H9 (cell line): ENCODE measurements at regions not wholly inside any gene's neighbourhood (a gene's known extent, or its start where the extent isn't known, plus 50 kb on each side); places are given as distances from the start of the nearest gene placed in this dataset.

Source experiments
- DNase-seq: peaks from one replicate; pipeline ENCODE4 v3.0.0-alpha.2; 2017
- H2AFZ ChIP-seq: one replicate; pipeline ENCODE4 v1.6.1; 2013; ENCODE audit warnings: mild to moderate bottlenecking, low read length, control low read depth, moderate library complexity
- H2AK5ac ChIP-seq: 2 replicates; pipeline ENCODE4 v1.6.1; 2013; ENCODE audit warnings: low read length, control low read depth, mixed read lengths; ENCODE audit not compliant: insufficient read length
- H2BK120ac ChIP-seq: one replicate; pipeline ENCODE4 v1.6.1; 2013; ENCODE audit warnings: low read depth, mild to moderate bottlenecking, low read length, control low read depth, inconsistent platforms; ENCODE audit not compliant: poor library complexity, severe bottlenecking
- H2BK12ac ChIP-seq: 2 replicates; pipeline ENCODE4 v1.6.1; 2013; ENCODE audit warnings: low read length, control low read depth, mixed read lengths, low read depth; ENCODE audit not compliant: insufficient read length
- H2BK15ac ChIP-seq: 2 replicates; pipeline ENCODE4 v1.6.1; 2013; ENCODE audit warnings: low read depth, low read length, control low read depth
- H2BK20ac ChIP-seq: one replicate; pipeline ENCODE4 v1.6.1; 2013; ENCODE audit warnings: low read depth, mild to moderate bottlenecking, low read length, control low read depth, inconsistent platforms; ENCODE audit not compliant: poor library complexity, severe bottlenecking
- H2BK5ac ChIP-seq: 2 replicates; pipeline ENCODE4 v1.6.1; 2013; ENCODE audit warnings: low read length, control low read depth, mixed read lengths; ENCODE audit not compliant: insufficient read length
- H3K14ac ChIP-seq: 2 replicates; pipeline ENCODE4 v1.6.1; 2013; ENCODE audit warnings: low read length, control low read depth; ENCODE audit not compliant: insufficient read depth
- H3K18ac ChIP-seq: 2 replicates; pipeline ENCODE4 v1.6.1; 2013; ENCODE audit warnings: low read depth, mild to moderate bottlenecking, mixed read lengths, low read length, control low read depth; ENCODE audit not compliant: insufficient read length
- H3K23ac ChIP-seq: 2 replicates; pipeline ENCODE4 v1.6.1; 2013; ENCODE audit warnings: low read length, control low read depth, mixed read lengths, low read depth; ENCODE audit not compliant: insufficient read length
- H3K23me2 ChIP-seq: 2 replicates; pipeline ENCODE4 v1.6.1; 2013; ENCODE audit warnings: low read depth, mild to moderate bottlenecking, mixed read lengths, low read length, control low read depth; ENCODE audit not compliant: insufficient read length, poor library complexity, severe bottlenecking
- H3K27ac ChIP-seq: 2 replicates; pipeline ENCODE4 v1.5.1; 2013; ENCODE audit warnings: low read length, control low read depth, mixed read lengths, low read depth; ENCODE audit not compliant: insufficient read length
- H3K27me3 ChIP-seq: 2 replicates; pipeline ENCODE4 v1.6.1; 2013; ENCODE audit warnings: low read length, control low read depth, inconsistent platforms; ENCODE audit not compliant: insufficient read depth
- H3K4ac ChIP-seq: 2 replicates; pipeline ENCODE4 v1.6.1; 2013; ENCODE audit warnings: low read depth, mild to moderate bottlenecking, control low read depth, inconsistent platforms, low read length, moderate library complexity
- H3K4me1 ChIP-seq: 2 replicates; pipeline ENCODE4 v1.6.1; 2013; ENCODE audit warnings: low read length, control low read depth, inconsistent platforms; ENCODE audit not compliant: insufficient read depth
- H3K4me2 ChIP-seq: 2 replicates; pipeline ENCODE4 v1.6.1; 2013; ENCODE audit warnings: low read length, control low read depth, mixed read lengths; ENCODE audit not compliant: insufficient read length, insufficient read depth
- H3K56ac ChIP-seq: 2 replicates; pipeline ENCODE4 v1.6.1; 2013; ENCODE audit warnings: low read depth, mild to moderate bottlenecking, mixed read lengths, low read length, control low read depth; ENCODE audit not compliant: insufficient read length
- H3K79me1 ChIP-seq: 2 replicates; pipeline ENCODE4 v1.6.1; 2013; ENCODE audit warnings: low read depth, mild to moderate bottlenecking, moderate library complexity, low read length, control low read depth, inconsistent platforms; ENCODE audit not compliant: insufficient read depth, poor library complexity, severe bottlenecking
- H3K79me2 ChIP-seq: 2 replicates; pipeline ENCODE4 v1.6.1; 2013; ENCODE audit warnings: low read length, control low read depth, inconsistent platforms; ENCODE audit not compliant: insufficient read depth
- H3K9ac ChIP-seq: 2 replicates; pipeline ENCODE4 v1.6.1; 2013; ENCODE audit warnings: low read length, control low read depth, mixed read lengths; ENCODE audit not compliant: insufficient read length; ENCODE audit errors: extremely low read depth
- H3K9me3 ChIP-seq: one replicate; pipeline ENCODE4 v1.6.1; 2013; ENCODE audit warnings: low read depth, low read length, inconsistent platforms; ENCODE audit not compliant: control insufficient read depth
- H3T11ph ChIP-seq: one replicate; pipeline ENCODE4 v1.6.1; 2013; ENCODE audit warnings: mild to moderate bottlenecking, low read length, control low read depth, inconsistent platforms
- H4K20me1 ChIP-seq: one replicate; pipeline ENCODE4 v1.6.1; 2013; ENCODE audit not compliant: control insufficient read depth, insufficient read length, insufficient read depth
- H4K5ac ChIP-seq: 2 replicates; pipeline ENCODE4 v1.6.1; 2013; ENCODE audit warnings: low read depth, mild to moderate bottlenecking, mixed read lengths, low read length, control low read depth; ENCODE audit not compliant: insufficient read length
- H4K8ac ChIP-seq: replicated peaks from 2 replicates; pipeline ENCODE4 v1.6.1; 2013; ENCODE audit warnings: low read length, control low read depth, mixed read lengths, low read depth; ENCODE audit not compliant: insufficient read length
- H4K91ac ChIP-seq: 2 replicates; pipeline ENCODE4 v1.6.1; 2013; ENCODE audit warnings: low read depth, mild to moderate bottlenecking, moderate library complexity, mixed read lengths, low read length, control low read depth; ENCODE audit not compliant: insufficient read length
- H3K27ac Mint-ChIP-seq, 3 experiments: 2 replicates in 2 of 3; 3 replicates in 1 of 3; pipeline ENCODE4 v1.8.0; 2020 to 2021; ENCODE audit warnings: mixed read lengths in 3 of 3, mild to moderate bottlenecking in 1 of 3, moderate library complexity in 1 of 3
- H3K27me3 Mint-ChIP-seq: 2 replicates; pipeline ENCODE4 v1.8.0; 2021; ENCODE audit warnings: low read depth, mild to moderate bottlenecking, moderate library complexity, mixed read lengths
- H3K36me3 Mint-ChIP-seq, 3 experiments: 2 replicates in 2 of 3; 3 replicates in 1 of 3; pipeline ENCODE4 v1.8.0; 2020 to 2021; ENCODE audit warnings: low read depth in 3 of 3, mixed read lengths in 3 of 3; ENCODE audit not compliant: insufficient read depth in 1 of 3
- H3K4me1 Mint-ChIP-seq, 2 experiments: 2 replicates each; pipeline ENCODE4 v1.8.0; 2020; ENCODE audit warnings: mixed read lengths in 2 of 2
- H3K4me3 Mint-ChIP-seq, 2 experiments: 2 replicates in 1 of 2; 3 replicates in 1 of 2; pipeline ENCODE4 v1.8.0; 2020 to 2021; ENCODE audit warnings: mild to moderate bottlenecking in 2 of 2, mixed read lengths in 2 of 2, moderate library complexity in 1 of 2
- H3K9me3 Mint-ChIP-seq, 2 experiments: 2 replicates in 1 of 2; 3 replicates in 1 of 2; pipeline ENCODE4 v1.8.0; 2020; ENCODE audit warnings: mild to moderate bottlenecking in 2 of 2, mixed read lengths in 2 of 2, moderate library complexity in 1 of 2
- CTCF ChIP-seq: fragments of 200-600 bp; sonication (generic); conservative IDR thresholded peaks from 3 replicates; pipeline ENCODE4 v1.8.0; 2021; ENCODE audit warnings: antibody characterized with exemption, mild to moderate bottlenecking
- WGBS: extraction: QIAGEN DNeasy Blood & Tissue Kit; methylation state at CpG from one replicate; pipeline ENCODE4 v1.1.7; 2013; ENCODE audit warnings: missing lambda C conversion rate, low lambda C conversion rate, mixed read lengths; ENCODE audit not compliant: insufficient read length; ENCODE audit errors: extremely low coverage; 5-methylcytosine and 5-hydroxymethylcytosine counted together

DNA sequence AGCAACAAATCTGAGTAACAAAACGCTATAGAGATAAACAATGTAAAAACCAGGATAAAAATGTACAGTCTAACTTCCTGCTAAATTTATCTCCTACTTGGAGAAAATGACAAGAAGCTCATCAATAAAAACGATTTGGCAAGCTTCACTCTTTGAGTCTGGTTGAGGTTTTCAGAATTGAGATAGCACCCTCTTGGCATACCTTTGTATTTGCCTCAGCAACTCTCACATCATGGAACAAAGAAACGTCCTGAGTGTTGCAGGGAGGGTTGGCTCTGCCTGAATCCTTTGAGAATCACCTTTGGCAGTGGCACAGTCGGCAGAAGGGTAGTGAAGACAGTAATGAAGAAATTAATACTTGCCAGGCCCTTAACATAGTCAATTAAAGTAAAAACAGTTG lies 430.6 kb downstream of the GRB14 start:
- H3K18ac ChIP-seq: no peak overlapping the region
- H3K36me3 Mint-ChIP-seq: peaks cover 0 to 4% (median 0%) of the 10 kb centered on the region in 3 experiments; a peak in 2 of 7 replicates
- H3K79me1 ChIP-seq: no peaks in the 10 kb centered on the region
- H2AFZ ChIP-seq: no peak overlapping the region
- H3K14ac ChIP-seq: no peak overlapping the region
- H3K4me3 Mint-ChIP-seq: no peak overlapping the region
- no peak for TF ChIP-seq CTCF
- H3K23ac ChIP-seq: no peak overlapping the region
- no peak overlapping the region for H3K9ac ChIP-seq
- no peaks in the 10 kb centered on the region for H4K20me1 ChIP-seq
- H3K9me3 ChIP-seq: no peaks in the 10 kb centered on the region
- no peak overlapping the region for H3K27ac ChIP-seq
- H3K4me1 ChIP-seq: no peaks in the 10 kb centered on the region
- no peak overlapping the region for H2BK120ac ChIP-seq
- peaks cover 0 to 3% of the 10 kb centered on the region in 2 experiments; a peak in 1 of 5 replicates for H3K9me3 Mint-ChIP-seq
- H2BK5ac ChIP-seq: no peak overlapping the region
- no peak overlapping the region for H3K4ac ChIP-seq
- no peak overlapping the region for H2AK5ac ChIP-seq
- H4K8ac ChIP-seq: no peak overlapping the region
- H4K5ac ChIP-seq: no peak overlapping the region
- peaks cover 0 to 2% of the 10 kb centered on the region in 2 experiments; a peak in 1 of 4 replicates for H3K4me1 Mint-ChIP-seq
- WGBS: no CpG with 5 or more reads among the region's 4 CpGs
- DNase-seq: no peak
- H4K91ac ChIP-seq: no peak overlapping the region
- H3K4me2 ChIP-seq: no peak overlapping the region
- H3K56ac ChIP-seq: no peak overlapping the region
- no peaks in the 10 kb centered on the region for H3K23me2 ChIP-seq
- H2BK12ac ChIP-seq: no peak overlapping the region
- H3K27me3 Mint-ChIP-seq: no peaks in the 10 kb centered on the region
- no peaks in the 10 kb centered on the region for H3K79me2 ChIP-seq
- H2BK20ac ChIP-seq: no peak overlapping the region
- no peak overlapping the region for H3K27ac Mint-ChIP-seq
- no peak overlapping the region for H3T11ph ChIP-seq
- no peaks in the 10 kb centered on the region for H3K27me3 ChIP-seq
- no peak overlapping the region for H2BK15ac ChIP-seq
